Breast epithelium (tissue), 3 donors: ENCODE measurements at regions not wholly inside any gene's neighbourhood (a gene's known extent, or its start where the extent isn't known, plus 50 kb on each side); places are given as distances from the start of the nearest gene placed in this dataset.

Source experiments
- CTCF ChIP-seq, 3 donors: fragments of 450-650 bp; IDR thresholded peaks; one replicate each; pipeline ENCODE4 v1.5.1; 2016 to 2017; ENCODE audit warnings: antibody characterized with exemption in 3 of 3, mild to moderate bottlenecking in 3 of 3, moderate library complexity in 3 of 3
- POLR2A ChIP-seq: fragments of 450-650 bp; IDR thresholded peaks from one replicate; pipeline ENCODE4 v1.6.1; 2016; ENCODE audit warnings: antibody characterized with exemption, mild to moderate bottlenecking, moderate library complexity
- POLR2AphosphoS5 ChIP-seq, 3 donors: sonication (generic); formaldehyde crosslinking; IDR thresholded peaks; one replicate each; pipeline ENCODE4 v1.6.1; 2017; ENCODE audit warnings: antibody characterized with exemption in 3 of 3

GRCh38 chr18:56124186-56124585 lies 514.2 kb downstream of the TXNL1 start:
- TF ChIP-seq CTCF (IDR thresholded peaks at IDR 0.05) (no peak), POLR2A (no peak), POLR2AphosphoS5 (IDR thresholded peaks at IDR 0.05) (no peak)
